SK-N-SH (cell line): ENCODE measurements at regions not wholly inside any gene's neighbourhood (a gene's known extent, or its start where the extent isn't known, plus 50 kb on each side); places are given as distances from the start of the nearest gene placed in this dataset.

Source experiments
- CTCF ChIA-PET: fragments of 300-600, 350-600 bp; formaldehyde crosslinking; extraction: SDS; loops from one replicate; lab custom pipeline; 2021; lab: Yijun Ruan, JAX
- POLR2A ChIA-PET: fragments of 350-600 bp; sonication (Branson Sonifier 250); formaldehyde crosslinking; extraction: SDS; loops from one replicate; lab custom pipeline; 2020; ENCODE audit warnings: antibody characterized with exemption, inconsistent platforms; lab: Yijun Ruan, JAX
- DNase-seq: peaks from one replicate; pipeline ENCODE4 v3.0.0; 2012
- H2AFZ ChIP-seq: fragments of 200-600 bp; sonication (generic); 2 replicates; pipeline ENCODE4 v1.8.1; 2016; ENCODE audit warnings: antibody characterized with exemption, mild to moderate bottlenecking, low read depth
- H3F3A ChIP-seq: fragments of 200-600 bp; sonication (generic); replicated peaks from 2 replicates; pipeline ENCODE3; 2016; ENCODE audit warnings: antibody characterized with exemption, mild to moderate bottlenecking; ENCODE audit not compliant: insufficient read depth
- H3K27ac ChIP-seq, 2 experiments: fragments of 200-500 bp in 1 of 2; fragments of 200-600 bp in 1 of 2; sonication (Bioruptor generic) in 1 of 2; sonication (generic), shearing (Covaris generic) in 1 of 2; 2 replicates each; pipeline versions ENCODE4 v1.5.1 to v1.6.1; 2014 to 2016; ENCODE audit warnings: low read depth in 2 of 2, inconsistent platforms in 1 of 2, low read length in 1 of 2, mild to moderate bottlenecking in 1 of 2, mixed read lengths in 1 of 2
- H3K27me3 ChIP-seq: fragments of 200-600 bp; sonication (generic), shearing (Covaris generic); 2 replicates; pipeline ENCODE4 v1.6.1; 2016; ENCODE audit warnings: mixed run types; ENCODE audit not compliant: insufficient read depth
- H3K36me3 ChIP-seq, 2 experiments: fragments of 200-500 bp in 1 of 2; fragments of 200-600 bp in 1 of 2; sonication (Bioruptor generic) in 1 of 2; sonication (generic) in 1 of 2; replicated peaks in 1 of 2; 2 replicates each; pipeline versions ENCODE3 to v1.5.1; 2014 to 2016; ENCODE audit warnings: low read length in 1 of 2, mild to moderate bottlenecking in 1 of 2; ENCODE audit not compliant: insufficient read depth in 2 of 2, control insufficient read depth in 1 of 2
- H3K4me1 ChIP-seq, 2 experiments: fragments of 200-500 bp in 1 of 2; fragments of 200-600 bp in 1 of 2; sonication (Bioruptor generic) in 1 of 2; sonication (generic), shearing (Covaris generic) in 1 of 2; 2 replicates each; pipeline versions ENCODE4 v1.5.1 to v1.6.1; 2014 to 2016; ENCODE audit warnings: low read depth in 1 of 2, low read length in 1 of 2, mixed run types in 1 of 2; ENCODE audit not compliant: insufficient read depth in 2 of 2, control insufficient read depth in 1 of 2
- H3K4me2 ChIP-seq: fragments of 200-600 bp; sonication (generic), shearing (Covaris generic); 2 replicates; pipeline ENCODE4 v1.6.1; 2017; ENCODE audit warnings: mixed run types
- H3K4me3 ChIP-seq, 2 experiments: fragments of 200-500 bp in 1 of 2; fragments of 200-600 bp in 1 of 2; sonication (Bioruptor generic) in 1 of 2; sonication (generic), shearing (Covaris generic) in 1 of 2; 2 replicates each; pipeline versions ENCODE4 v1.5.1 to v1.8.1; 2014 to 2016; ENCODE audit warnings: low read depth in 2 of 2, inconsistent platforms in 1 of 2, low read length in 1 of 2, mild to moderate bottlenecking in 1 of 2, mixed read lengths in 1 of 2, moderate library complexity in 1 of 2
- H3K79me2 ChIP-seq: fragments of 200-600 bp; sonication (generic); 2 replicates; pipeline ENCODE4 v1.8.1; 2017; ENCODE audit warnings: mild to moderate bottlenecking; ENCODE audit not compliant: insufficient read depth
- H3K9ac ChIP-seq: fragments of 200-600 bp; sonication (generic); 2 replicates; pipeline ENCODE4 v1.6.1; 2017; ENCODE audit warnings: mixed run types
- H3K9me2 ChIP-seq: fragments of 200-600 bp; sonication (generic); 2 replicates; pipeline ENCODE4 v1.6.1; 2017; ENCODE audit warnings: mixed run types
- H3K9me3 ChIP-seq: fragments of 200-600 bp; sonication (generic); 2 replicates; pipeline ENCODE4 v1.6.1; 2017; ENCODE audit warnings: mixed run types, mild to moderate bottlenecking, moderate library complexity
- H4K20me1 ChIP-seq: fragments of 200-600 bp; sonication (generic); 2 replicates; pipeline ENCODE4 v1.6.1; 2017; ENCODE audit warnings: mild to moderate bottlenecking, mixed run types; ENCODE audit not compliant: insufficient read depth
- CTCF ChIP-seq: fragments of 200-600 bp; sonication (generic); IDR thresholded peaks from 2 replicates; pipeline ENCODE4 v1.6.1; 2017; ENCODE audit warnings: antibody characterized with exemption, mild to moderate bottlenecking, moderate library complexity
- ELF1 ChIP-seq: IDR thresholded peaks from 2 replicates; pipeline ENCODE4 v1.4.0; 2012
- EP300 ChIP-seq, 2 experiments: IDR thresholded peaks; 2 replicates each; pipeline versions ENCODE4 v1.4.0 to v1.6.1; 2012; ENCODE audit warnings: borderline replicate concordance in 1 of 2, low read depth in 1 of 2, low read length in 1 of 2
- FOSL2 ChIP-seq: IDR thresholded peaks from 2 replicates; pipeline ENCODE4 v1.4.0; 2012; ENCODE audit warnings: low read depth, mild to moderate bottlenecking, moderate library complexity, borderline replicate concordance
- FOXJ3 ChIP-seq: sonication (generic); formaldehyde crosslinking; IDR thresholded peaks from 2 replicates; pipeline ENCODE4 v1.5.1; 2020; ENCODE audit warnings: mild to moderate bottlenecking, missing genetic modification reagents
- FOXM1 ChIP-seq: IDR thresholded peaks from 2 replicates; pipeline ENCODE4 v1.4.0; 2012; ENCODE audit warnings: low read depth, mild to moderate bottlenecking
- GATA2 ChIP-seq: sonication (generic); formaldehyde crosslinking; IDR thresholded peaks from 2 replicates; pipeline ENCODE4 v1.5.0; 2020; ENCODE audit warnings: mild to moderate bottlenecking, missing genetic modification reagents
- IRF3 ChIP-seq: fragments of 150-350 bp; IDR thresholded peaks from 2 replicates; pipeline ENCODE4 v1.6.1; 2016; ENCODE audit warnings: mild to moderate bottlenecking, low read depth, low read length
- JUND ChIP-seq: IDR thresholded peaks from 2 replicates; pipeline ENCODE4 v1.4.0; 2012
- NFIC ChIP-seq: IDR thresholded peaks from 2 replicates; pipeline ENCODE4 v1.4.0; 2012; ENCODE audit warnings: borderline replicate concordance
- PBX3 ChIP-seq: IDR thresholded peaks from 2 replicates; pipeline ENCODE4; 2012
- RAD21 ChIP-seq: IDR thresholded peaks from 2 replicates; pipeline ENCODE4 v1.6.1; 2012; ENCODE audit warnings: mild to moderate bottlenecking, low read length
- RCOR1 ChIP-seq: fragments of 150-350 bp; IDR thresholded peaks from 2 replicates; pipeline ENCODE4 v1.6.1; 2017; ENCODE audit warnings: antibody characterized with exemption, low read length
- RFX5 ChIP-seq: IDR thresholded peaks from 2 replicates; pipeline ENCODE4 v1.6.1; 2012; ENCODE audit warnings: mild to moderate bottlenecking, improper control_type of control experiment, low read length
- SIN3A ChIP-seq: IDR thresholded peaks from 2 replicates; pipeline ENCODE4 v1.6.1; 2012; ENCODE audit warnings: low read depth, mild to moderate bottlenecking, low read length, moderate library complexity, borderline replicate concordance
- SMC3 ChIP-seq: IDR thresholded peaks from 2 replicates; pipeline ENCODE4 v1.6.1; 2012; ENCODE audit warnings: low read depth, low read length, improper control_type of control experiment
- TCF12 ChIP-seq: IDR thresholded peaks from 2 replicates; pipeline ENCODE4 v1.4.0; 2012
- TEAD4 ChIP-seq: IDR thresholded peaks from 2 replicates; pipeline ENCODE4 v1.4.0; 2012; ENCODE audit warnings: mild to moderate bottlenecking, borderline replicate concordance; ENCODE audit not compliant: insufficient read depth
- YY1 ChIP-seq: IDR thresholded peaks from 2 replicates; pipeline ENCODE4 v1.4.0; 2012; ENCODE audit warnings: low read depth, mild to moderate bottlenecking
- WGBS: methylation state at CpG from one replicate; pipeline ENCODE4 v1.1.6; 2017; ENCODE audit warnings: low lambda C conversion rate; 5-methylcytosine and 5-hydroxymethylcytosine counted together

GRCh38 chr4:45482346-45482745 lies 641.5 kb downstream of the GABRG1 start:
- no peak overlapping the region for H3K9ac ChIP-seq
- no peak for TF ChIP-seq RAD21
- TF ChIP-seq JUND, result no peak
- no peak for TF ChIP-seq RFX5
- TF ChIP-seq TEAD4, result no peak
- TF ChIP-seq TCF12, result no peak
- TF ChIP-seq YY1, result no peak
- no peak for TF ChIP-seq IRF3
- no peak for TF ChIP-seq GATA2 (CRISPR knock-in tag)
- TF ChIP-seq FOXM1, result no peak
- TF ChIP-seq CTCF, result no peak
- TF ChIP-seq PBX3, result no peak
- no peak for TF ChIP-seq SIN3A
- TF ChIP-seq FOXJ3 (CRISPR knock-in tag), result no peak
- no peak for TF ChIP-seq EP300 (IDR thresholded peaks at IDR 0.05; ENCODE audit: borderline replicate concordance in 1 of 2, low read depth in 1 of 2, low read length in 1 of 2)
- H4K20me1 ChIP-seq, result no peaks in the 10 kb centered on the region
- H3K4me1 ChIP-seq, result no peaks in the 10 kb centered on the region
- no peaks in the 10 kb centered on the region for H3F3A ChIP-seq
- DNase-seq, result no peak
- H2AFZ ChIP-seq, result no peak overlapping the region
- no peak overlapping the region for H3K4me3 ChIP-seq
- CTCF ChIA-PET, result no interaction called here
- H3K79me2 ChIP-seq, result no peaks in the 10 kb centered on the region
- POLR2A ChIA-PET, result no interaction called here
- H3K9me2 ChIP-seq, result no peaks in the 10 kb centered on the region
- no peaks in the 10 kb centered on the region for H3K9me3 ChIP-seq
- 61% methylated on average over 7 of the region's 7 CpGs for WGBS
- no peak overlapping the region for H3K27ac ChIP-seq
- H3K27me3 ChIP-seq, result no peaks in the 10 kb centered on the region
- H3K36me3 ChIP-seq, result no peaks in the 10 kb centered on the region
- H3K4me2 ChIP-seq, result no peak overlapping the region

GRCh38 chr4:45477311-45477733 lies 646.5 kb downstream of the GABRG1 start:
- Histone ChIP-seq H3K4me2 (no peak overlapping the region), H3K79me2 (no peaks in the 10 kb centered on the region), H3F3A (no peaks in the 10 kb centered on the region), H3K27me3 (no peaks in the 10 kb centered on the region), H3K4me1 (no peaks in the 10 kb centered on the region), H3K9ac (no peak overlapping the region), H2AFZ (no peak overlapping the region), H4K20me1 (no peaks in the 10 kb centered on the region), H3K9me2 (no peaks in the 10 kb centered on the region), H3K4me3 (no peak overlapping the region), H3K36me3 (no peaks in the 10 kb centered on the region), H3K9me3 (no peaks in the 10 kb centered on the region), H3K27ac (no peak overlapping the region)
- ChIA-PET CTCF (no interaction called here), POLR2A (no interaction called here)
- TF ChIP-seq RCOR1 (no peak), NFIC (no peak), FOSL2 (no peak), SMC3 (no peak), ELF1 (no peak), JUND (no peak), FOXJ3 (CRISPR knock-in tag) (no peak), IRF3 (no peak)
- 20% methylated on average over 8 of the region's 25 CpGs for WGBS
- DNase-seq, result no peak
